GM12873 (cell line): ENCODE measurements at regions not wholly inside any gene's neighbourhood (a gene's known extent, or its start where the extent isn't known, plus 50 kb on each side); places are given as distances from the start of the nearest gene placed in this dataset.

Source experiments
- CTCF ChIP-seq: IDR thresholded peaks from 2 replicates; pipeline ENCODE4 v1.5.1; 2012; ENCODE audit warnings: low read depth, mild to moderate bottlenecking, moderate library complexity, low read length, control low read depth; ENCODE audit not compliant: insufficient read depth; ENCODE audit errors: missing control alignments

- no peak for TF ChIP-seq CTCF
These were observed 104.9 kb upstream of the PMCH start for GRCh38 chr12:102302553-102302952.

GRCh38 chr12:102301547-102301946, 103.9 kb upstream of the PMCH start:
- no peak for TF ChIP-seq CTCF

- TF ChIP-seq CTCF, result peak; percentile 77
These were observed 103.3 kb upstream of the PMCH start for GRCh38 chr12:102300824-102301461.

GRCh38 chr12:102299731-102300130, 102.1 kb upstream of the PMCH start:
- TF ChIP-seq CTCF, result no peak

- TF ChIP-seq CTCF, result no peak
These were observed 100.4 kb upstream of the PMCH start for GRCh38 chr12:102298022-102298421.

- TF ChIP-seq CTCF, result no peak
These were observed 99.8 kb upstream of the PMCH start for GRCh38 chr12:102297412-102297811.

GRCh38 chr12:102294568-102294967, 96.9 kb upstream of the PMCH start:
- no peak for TF ChIP-seq CTCF

- TF ChIP-seq CTCF, result no peak
These were observed 83.6 kb upstream of the PMCH start for GRCh38 chr12:102281231-102281630.
